GM23338 (cell line): ENCODE measurements at regions not wholly inside any gene's neighbourhood (a gene's known extent, or its start where the extent isn't known, plus 50 kb on each side); places are given as distances from the start of the nearest gene placed in this dataset.

Source experiments
- ATAC-seq: fragments of 200-7000 bp; cut with Tn5 transposase; 3 replicates; pipeline ENCODE4 v1.9.1; 2020
- DNase-seq: peaks from one replicate; pipeline ENCODE4 v3.0.0-alpha.2; 2015; ENCODE audit warnings: low spot score
- H2AFZ ChIP-seq: fragments of 200-600 bp; sonication (generic); 2 replicates; pipeline ENCODE4 v1.8.0; 2016; ENCODE audit warnings: antibody characterized with exemption, mild to moderate bottlenecking, moderate library complexity
- H3F3A ChIP-seq: fragments of 200-600 bp; sonication (generic); replicated peaks from 2 replicates; pipeline ENCODE4 v1.8.0; 2017; ENCODE audit warnings: antibody characterized with exemption, mixed run types, low read depth
- H3K27ac ChIP-seq: fragments of 200-600 bp; sonication (generic); 2 replicates; pipeline ENCODE4 v1.6.1; 2016; ENCODE audit warnings: low read depth
- H3K27me3 ChIP-seq: fragments of 200-600 bp; sonication (generic); 2 replicates; pipeline ENCODE4 v1.8.0; 2016; ENCODE audit warnings: mild to moderate bottlenecking, mixed run types, moderate library complexity; ENCODE audit not compliant: insufficient read depth
- H3K36me3 ChIP-seq: fragments of 200-600 bp; sonication (generic); 2 replicates; pipeline ENCODE4 v1.8.0; 2016; ENCODE audit warnings: mild to moderate bottlenecking; ENCODE audit not compliant: insufficient read depth
- H3K4me1 ChIP-seq: fragments of 200-600 bp; sonication (generic); 2 replicates; pipeline ENCODE4 v1.8.0; 2016; ENCODE audit warnings: mild to moderate bottlenecking, moderate library complexity; ENCODE audit not compliant: insufficient read depth
- H3K4me2 ChIP-seq: fragments of 200-600 bp; sonication (generic); 2 replicates; pipeline ENCODE4 v1.7.1; 2017; ENCODE audit warnings: mixed run types
- H3K4me3 ChIP-seq: fragments of 200-600 bp; sonication (generic); 2 replicates; pipeline ENCODE4 v1.6.1; 2016; ENCODE audit warnings: mixed run types
- H3K79me2 ChIP-seq: fragments of 200-600 bp; sonication (generic); replicated peaks from 2 replicates; pipeline ENCODE4 v1.8.0; 2017; ENCODE audit warnings: mild to moderate bottlenecking; ENCODE audit not compliant: insufficient read depth
- H3K9me2 ChIP-seq: fragments of 200-600 bp; sonication (generic); 2 replicates; pipeline ENCODE4 v1.8.0; 2017; ENCODE audit not compliant: insufficient read depth
- H4K20me1 ChIP-seq: fragments of 200-600 bp; sonication (generic); replicated peaks from 2 replicates; pipeline ENCODE4 v1.8.0; 2017; ENCODE audit warnings: mild to moderate bottlenecking; ENCODE audit not compliant: insufficient read depth
- H3K27ac Mint-ChIP-seq: 2 replicates; pipeline ENCODE4 v1.8.0; 2020; ENCODE audit warnings: inconsistent platforms, mild to moderate bottlenecking, moderate library complexity, mixed read lengths
- H3K27me3 Mint-ChIP-seq: 3 replicates; pipeline ENCODE4 v1.8.0; 2022; ENCODE audit warnings: low read depth, mild to moderate bottlenecking, moderate library complexity, mixed read lengths, inconsistent platforms; ENCODE audit not compliant: insufficient read depth, poor library complexity
- H3K36me3 Mint-ChIP-seq: 3 replicates; pipeline ENCODE4 v1.8.0; 2021; ENCODE audit warnings: low read depth, mild to moderate bottlenecking, inconsistent platforms, moderate library complexity, mixed read lengths
- H3K4me1 Mint-ChIP-seq: 3 replicates; pipeline ENCODE4 v1.8.0; 2020; ENCODE audit warnings: mild to moderate bottlenecking, inconsistent platforms, mixed read lengths
- H3K4me3 Mint-ChIP-seq: 3 replicates; pipeline ENCODE4 v1.8.0; 2021; ENCODE audit warnings: moderate library complexity, mild to moderate bottlenecking, inconsistent platforms, mixed read lengths
- H3K9me3 Mint-ChIP-seq: 3 replicates; pipeline ENCODE4 v1.8.0; 2020; ENCODE audit warnings: moderate library complexity, mild to moderate bottlenecking, inconsistent platforms, mixed read lengths
- REST ChIP-seq: IDR thresholded peaks from one replicate; pipeline ENCODE4 v1.6.1; 2018; ENCODE audit warnings: antibody characterized with exemption; ENCODE audit not compliant: unreplicated experiment
- STAT1 ChIP-seq: IDR thresholded peaks from one replicate; pipeline ENCODE4 v1.6.1; 2016; ENCODE audit warnings: antibody characterized with exemption; ENCODE audit not compliant: unreplicated experiment
- ZNF462 ChIP-seq: fragments of 250-450 bp; sonication (Bioruptor Pico); IDR thresholded peaks from 2 replicates; pipeline ENCODE4 v1.5.0; 2020; ENCODE audit warnings: mild to moderate bottlenecking, moderate library complexity

GRCh38 chr5:104186510-104186909 is 623.9 kb upstream of the NUDT12 start:
- H3K27ac ChIP-seq = no peak overlapping the region
- H3K9me2 ChIP-seq = 0 out of 2 replicates have a peak, but pooled peaks cover 6% of the 10 kb centered on the region
- H3K4me1 Mint-ChIP-seq = no peaks in the 10 kb centered on the region
- H3K4me2 ChIP-seq = no peak overlapping the region
- peaks cover 8% of the 10 kb centered on the region for H3K36me3 ChIP-seq
- H3K36me3 Mint-ChIP-seq = peaks cover 37% of the 10 kb centered on the region
- no peaks in the 10 kb centered on the region for H3K27me3 ChIP-seq
- no peak overlapping the region for H3K4me3 Mint-ChIP-seq
- no peak overlapping the region for H3K27ac Mint-ChIP-seq
- H3K27me3 Mint-ChIP-seq = peaks cover 3% of the 10 kb centered on the region
- peaks cover 69% of the 10 kb centered on the region for H3K9me3 Mint-ChIP-seq
- DNase-seq = no peak
- H3K79me2 ChIP-seq = no peaks in the 10 kb centered on the region
- no peak overlapping the region for H3K4me3 ChIP-seq
- no peaks in the 10 kb centered on the region for H3F3A ChIP-seq
- no peaks in the 10 kb centered on the region for H4K20me1 ChIP-seq
- TF ChIP-seq REST (no peak), STAT1 (no peak), ZNF462 (no peak)
- H2AFZ ChIP-seq = no peak overlapping the region
- ATAC-seq = no peak
- no peaks in the 10 kb centered on the region for H3K4me1 ChIP-seq
